ENCODE measurements at regions not wholly inside any gene's neighbourhood (a gene's known extent, or its start where the extent isn't known, plus 50 kb on each side); places are given as distances from the start of the nearest gene placed in this dataset.
"Not testable (repeated sequence)": the region's sequence is repeated elsewhere in the genome, so short reads cannot be mapped to it uniquely, and the experiment has no call there.

DNA sequence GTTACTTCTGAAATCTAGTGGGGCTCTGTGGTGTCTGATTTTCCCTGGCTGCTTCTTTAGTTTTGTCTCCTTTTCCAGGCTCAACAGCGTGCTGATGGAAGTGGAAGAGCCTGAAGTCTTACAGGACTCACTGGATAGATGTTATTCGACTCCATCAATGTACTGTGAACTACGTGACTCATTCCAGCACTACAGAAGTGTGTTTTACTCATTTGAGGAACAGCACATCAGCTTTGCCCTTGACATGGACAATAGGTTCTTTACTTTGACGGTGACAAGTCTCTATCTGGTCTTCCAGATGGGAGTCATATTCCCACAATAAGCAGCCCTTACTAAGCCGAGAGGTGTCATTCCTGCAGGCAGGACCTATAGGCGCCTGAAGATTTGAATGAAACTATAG, 51.1 kb downstream of the NBPF8 start:
- DNase-seq = not testable (repeated sequence)

DNA sequence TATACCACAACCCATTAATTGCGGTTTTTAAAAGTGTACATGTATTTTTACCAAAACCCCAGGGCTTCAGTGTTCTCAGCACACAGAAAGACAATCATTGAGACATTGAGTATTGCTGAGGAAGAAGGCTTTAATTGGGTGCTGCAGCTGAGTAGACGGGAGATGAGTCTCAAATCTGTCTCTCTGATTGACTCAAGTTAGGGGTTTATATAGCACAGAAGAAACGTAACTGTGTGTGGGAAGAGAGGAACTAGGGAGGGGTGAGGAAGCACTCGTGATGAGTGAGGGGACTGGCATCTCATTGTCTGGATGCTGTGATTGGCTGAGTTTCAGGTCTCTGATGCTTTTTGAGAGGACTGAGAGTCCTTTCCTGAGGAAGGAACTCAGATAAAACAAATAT, 62.8 kb downstream of the NBPF8 start:
- not testable (repeated sequence) for DNase-seq

DNA sequence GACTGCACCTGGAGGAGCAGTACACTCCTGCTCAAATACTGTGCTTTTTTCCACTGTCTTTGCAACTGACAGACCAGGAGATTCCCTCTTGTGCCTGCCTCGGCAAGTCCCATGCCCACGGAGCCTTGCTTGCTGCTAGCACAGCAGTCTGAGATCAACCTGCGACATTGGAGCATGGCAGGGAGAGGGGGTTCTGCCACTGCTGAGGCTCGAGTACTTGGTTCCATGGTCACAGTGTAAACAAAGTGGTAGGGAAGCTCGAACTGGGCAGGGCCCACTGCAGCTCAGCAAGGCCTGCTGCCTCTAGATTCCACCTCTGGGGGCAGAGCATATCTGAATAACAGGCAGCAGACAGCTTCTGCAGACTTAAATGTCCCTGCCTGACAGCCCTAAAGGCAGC, 63.6 kb downstream of the NBPF8 start:
- DNase-seq = not testable (repeated sequence)

DNA sequence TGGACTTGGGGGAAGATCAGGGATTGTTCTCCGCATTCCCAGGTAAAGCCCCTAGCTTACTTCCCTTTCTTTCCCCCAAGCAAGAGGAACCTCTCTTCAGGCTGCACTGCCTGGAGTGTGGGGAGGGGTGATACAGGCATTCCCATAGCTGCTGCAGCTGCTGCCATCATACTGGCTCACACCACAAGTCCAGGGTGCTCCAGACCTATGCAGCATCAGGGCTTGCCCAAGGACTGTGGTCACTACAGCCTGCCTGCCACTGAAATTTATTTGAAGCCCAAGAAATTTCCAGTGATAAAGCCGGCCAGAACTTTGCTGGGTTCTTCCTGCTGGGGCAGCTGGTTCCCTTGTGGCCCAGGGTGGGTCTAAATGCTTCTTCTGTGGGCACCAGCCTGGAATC, 72.7 kb downstream of the NBPF8 start:
- not testable (repeated sequence) for DNase-seq

DNA sequence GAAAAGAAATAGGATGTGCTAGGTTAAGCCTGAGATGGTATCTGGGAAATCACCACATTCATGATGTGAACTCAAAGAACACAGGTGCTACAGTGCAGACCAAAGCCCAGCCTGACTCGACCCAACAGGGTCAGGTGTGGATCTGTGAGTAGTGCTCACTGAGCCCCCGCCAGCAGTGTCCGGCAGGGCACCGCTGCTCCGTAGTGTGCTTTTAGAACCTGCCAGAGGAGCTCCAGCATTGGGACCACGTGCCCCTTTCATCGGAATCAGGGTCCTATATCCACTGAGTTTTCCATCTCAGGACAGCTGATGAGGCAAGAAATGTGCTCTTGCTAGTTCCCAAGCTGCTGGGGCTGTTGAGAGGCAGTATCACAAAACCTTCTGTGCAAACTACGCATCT, 74.4 kb downstream of the NBPF8 start:
- DNase-seq = not testable (repeated sequence)

DNA sequence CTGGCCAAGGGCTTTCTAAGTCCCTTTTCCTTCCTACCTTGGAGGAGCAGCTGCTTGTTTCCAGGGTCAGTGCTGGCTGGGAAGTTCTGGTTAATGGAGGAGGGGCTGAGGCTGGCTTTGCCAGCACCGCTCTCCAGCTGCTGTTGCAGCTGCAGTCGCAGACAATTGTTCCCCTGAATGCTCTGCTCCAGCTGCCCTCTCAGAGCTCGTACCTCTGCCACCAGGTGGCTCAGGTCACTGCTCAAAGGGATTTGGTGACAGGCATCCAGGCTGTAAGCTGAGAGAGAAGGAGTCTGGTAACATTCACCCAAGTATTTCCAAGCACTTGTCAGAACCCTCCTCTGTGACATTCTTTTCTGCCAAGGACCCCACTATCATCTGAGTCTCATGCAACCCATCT, 82.3 kb downstream of the NBPF8 start:
- DNase-seq = not testable (repeated sequence)

DNA sequence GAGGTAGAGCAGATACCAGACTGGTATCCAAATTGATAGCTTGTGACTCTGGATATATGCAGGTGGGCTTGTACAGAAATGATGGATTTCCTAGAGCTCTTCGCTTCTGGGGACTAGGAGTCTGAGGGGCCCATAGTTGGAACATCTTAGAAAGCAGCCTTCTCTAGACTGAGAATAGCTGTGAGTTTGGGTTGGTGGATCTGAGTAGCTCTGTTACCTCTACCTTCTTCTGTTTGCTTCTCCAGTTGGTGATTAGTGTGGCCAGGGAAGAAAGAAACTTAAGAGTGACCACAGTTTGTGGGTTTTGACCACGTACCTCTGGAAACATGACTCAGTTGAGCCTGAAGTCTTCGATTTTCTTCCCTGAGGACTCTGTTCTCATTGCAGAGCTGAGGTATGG, 88.4 kb downstream of the NBPF8 start:
- DNase-seq = not testable (repeated sequence)

DNA sequence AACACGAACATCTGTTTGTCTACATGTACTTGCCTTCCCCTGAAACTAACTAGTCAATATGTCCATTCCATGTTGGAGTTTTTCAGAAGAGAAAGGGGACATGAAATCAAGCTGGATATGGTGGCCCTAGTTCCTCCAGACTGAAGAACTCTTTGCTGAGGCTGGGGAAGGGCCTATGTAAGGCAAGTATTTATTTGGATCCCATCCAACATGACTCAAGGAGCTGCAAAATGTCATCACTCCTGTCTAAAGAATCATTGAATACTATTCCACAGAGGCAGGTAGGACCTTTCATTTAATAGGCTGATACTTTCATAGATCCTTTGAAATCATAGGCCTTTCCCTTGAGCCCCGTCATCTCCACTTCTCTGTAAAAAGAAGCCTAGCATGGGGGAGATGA, 91.5 kb downstream of the NBPF8 start:
- DNase-seq = not testable (repeated sequence)

DNA sequence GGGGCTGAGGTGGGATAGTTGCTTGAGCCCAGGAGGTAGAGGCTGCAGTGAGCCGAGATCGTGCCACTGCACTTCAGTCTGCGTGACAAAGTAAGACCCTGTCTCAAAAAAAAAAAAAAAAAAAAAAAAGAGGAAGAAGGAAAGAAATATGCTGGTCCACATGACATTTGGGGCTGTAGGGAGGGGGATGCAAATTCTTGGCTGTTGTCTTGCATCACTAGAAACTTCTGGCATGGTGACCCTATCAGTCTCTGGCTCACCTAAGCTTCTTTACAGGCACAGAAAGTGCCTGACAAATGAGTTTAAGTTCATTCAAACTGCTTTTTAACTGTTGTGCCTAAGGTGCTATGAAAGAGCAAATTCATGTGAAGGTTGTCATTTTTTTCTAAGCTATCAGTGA, 93.5 kb downstream of the NBPF8 start:
- not testable (repeated sequence) for DNase-seq

DNA sequence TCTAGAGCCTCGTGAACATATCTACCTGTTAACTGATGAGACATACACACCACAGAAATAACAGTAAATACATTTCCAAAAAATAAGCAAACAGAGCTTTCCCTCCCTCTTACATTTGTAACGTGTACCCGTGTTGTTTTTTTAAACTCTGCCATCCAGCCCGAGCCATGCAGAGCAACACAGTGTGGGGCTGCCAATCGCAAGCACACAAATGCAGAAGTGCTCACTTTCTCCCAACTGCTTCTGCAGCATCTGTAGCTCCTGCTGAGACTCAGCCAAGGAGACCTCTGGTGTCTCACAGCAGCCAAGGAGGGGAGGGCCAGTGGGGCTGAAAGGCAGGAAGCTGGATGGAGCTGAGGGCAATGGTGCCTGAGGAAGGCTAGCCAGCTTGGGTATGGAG, 94.4 kb downstream of the NBPF8 start:
- DNase-seq = not testable (repeated sequence)

DNA sequence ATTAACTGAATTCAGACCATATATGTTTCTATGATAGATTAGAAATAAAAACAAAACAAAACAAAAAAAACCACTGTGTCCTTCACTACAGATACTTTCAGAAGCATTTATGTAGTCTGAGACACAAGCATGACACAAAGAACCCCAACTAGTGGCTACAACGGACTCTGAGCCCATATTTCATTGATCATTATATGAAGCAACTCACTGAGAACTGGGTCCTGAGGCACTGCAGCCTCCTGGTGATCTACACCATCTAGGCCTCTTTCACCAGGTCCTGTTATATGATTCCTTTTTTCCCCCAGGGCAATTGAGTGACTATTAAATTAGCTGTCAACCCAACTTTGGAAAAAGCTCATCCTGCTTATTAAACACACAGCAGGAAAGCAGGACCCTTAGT, 98.3 kb downstream of the NBPF8 start:
- not testable (repeated sequence) for DNase-seq

DNA sequence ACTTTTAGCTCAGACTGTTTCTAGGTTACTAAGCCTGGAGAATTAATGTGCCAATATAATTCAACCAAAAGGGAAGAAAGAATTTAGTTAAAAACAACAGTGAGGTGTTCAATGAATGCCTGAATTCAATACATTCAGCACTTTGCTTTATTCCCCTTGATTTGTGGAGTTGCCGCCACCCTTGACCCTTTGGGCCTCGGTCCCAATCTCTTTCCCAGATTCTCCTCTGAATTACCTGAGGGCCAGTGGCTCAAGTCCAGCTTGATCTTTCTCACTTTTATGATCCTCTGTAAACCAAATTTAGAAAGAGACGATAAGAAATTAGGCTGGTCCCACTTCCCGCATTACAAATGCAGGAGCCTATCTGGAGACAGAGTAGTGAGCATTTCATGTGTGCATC, 98.7 kb downstream of the NBPF8 start:
- DNase-seq = not testable (repeated sequence)

DNA sequence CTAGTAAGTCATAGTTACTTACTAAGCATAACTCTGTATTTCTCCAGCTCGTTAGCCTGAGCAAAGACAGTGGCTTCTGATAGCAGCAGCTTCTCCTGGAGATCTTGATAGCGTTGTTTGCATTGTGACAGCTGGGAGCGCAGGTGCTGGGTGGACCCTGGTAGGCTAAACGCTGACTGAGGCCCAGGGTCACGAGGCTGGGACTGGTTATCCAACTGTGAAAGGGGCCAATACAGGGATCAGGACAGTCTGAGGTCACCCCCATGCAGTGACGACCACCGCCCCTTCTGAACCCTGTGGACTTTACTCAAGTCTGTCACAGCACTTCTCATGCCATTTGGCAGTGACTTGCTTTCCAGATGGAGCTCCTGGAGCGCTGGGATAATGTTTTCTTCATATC, 104.4 kb downstream of the NBPF8 start:
- DNase-seq = not testable (repeated sequence)

DNA sequence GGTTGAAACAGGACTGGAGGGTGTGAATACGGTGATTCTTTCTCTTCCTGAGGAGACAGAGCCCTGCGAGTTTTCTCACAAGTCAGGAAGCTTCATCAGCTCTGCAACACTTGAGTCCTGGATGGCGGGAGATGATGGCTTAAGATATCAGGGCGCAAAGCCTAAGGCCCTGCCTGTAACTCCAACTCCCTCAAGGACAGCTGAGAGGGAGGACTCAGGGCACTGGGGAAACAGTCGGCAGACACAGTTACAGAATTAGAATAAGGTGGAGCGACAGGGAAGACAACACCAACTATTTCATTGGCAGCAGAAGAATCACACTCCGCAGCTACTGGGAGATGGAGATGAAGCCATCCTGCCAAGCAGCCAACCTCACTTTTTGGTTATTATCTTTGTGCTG, 109.6 kb downstream of the NBPF8 start:
- not testable (repeated sequence) for DNase-seq

DNA sequence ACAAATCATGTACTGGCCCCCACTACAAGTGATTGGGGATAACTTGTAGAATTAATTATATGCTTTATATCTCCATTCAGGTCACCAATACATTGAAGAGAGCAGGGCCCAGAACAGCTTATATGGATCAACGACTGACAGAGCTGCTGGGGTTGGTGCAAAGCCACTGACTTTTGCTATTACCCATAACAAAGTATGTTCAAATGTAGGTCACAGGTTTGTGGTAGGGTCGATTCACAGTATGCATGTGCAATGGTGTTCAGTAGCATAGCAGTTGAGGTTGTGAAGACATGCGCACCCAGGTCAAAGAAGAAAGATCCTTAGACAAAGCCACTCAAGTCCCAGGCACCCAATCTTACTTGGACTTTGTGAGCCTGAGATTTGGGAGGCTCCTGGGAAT, 110.6 kb downstream of the NBPF8 start:
- not testable (repeated sequence) for DNase-seq

DNA sequence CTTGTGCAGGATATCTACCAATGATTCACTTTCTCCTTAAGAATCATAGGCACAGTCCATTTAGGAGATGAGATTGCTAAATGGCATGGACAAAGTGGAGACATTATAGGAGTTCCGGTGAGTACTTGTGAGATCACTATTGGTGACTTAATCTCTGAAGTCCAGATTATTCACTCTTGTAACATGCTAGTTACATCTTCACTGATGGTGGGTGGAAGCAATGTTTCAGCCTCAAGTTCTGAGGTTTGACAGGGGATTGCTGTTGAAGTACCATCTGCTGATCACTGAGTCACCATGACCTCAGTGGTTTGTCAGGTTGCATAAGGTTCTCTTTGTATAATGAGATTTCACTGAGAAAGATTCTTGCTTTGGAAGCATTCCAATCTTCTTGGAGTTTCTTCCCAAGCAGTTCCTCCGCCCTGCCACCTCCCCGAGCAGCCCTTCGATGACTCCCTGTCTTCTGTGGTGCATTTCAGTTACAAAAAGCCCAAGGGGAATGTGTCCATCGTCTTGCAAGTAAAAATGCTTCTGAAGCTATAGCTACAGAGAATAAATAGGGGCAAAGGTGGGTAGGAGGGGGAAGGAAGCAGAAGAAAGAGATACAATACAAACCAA, 114.7 kb downstream of the NBPF8 start:
- not testable (repeated sequence) for DNase-seq

DNA sequence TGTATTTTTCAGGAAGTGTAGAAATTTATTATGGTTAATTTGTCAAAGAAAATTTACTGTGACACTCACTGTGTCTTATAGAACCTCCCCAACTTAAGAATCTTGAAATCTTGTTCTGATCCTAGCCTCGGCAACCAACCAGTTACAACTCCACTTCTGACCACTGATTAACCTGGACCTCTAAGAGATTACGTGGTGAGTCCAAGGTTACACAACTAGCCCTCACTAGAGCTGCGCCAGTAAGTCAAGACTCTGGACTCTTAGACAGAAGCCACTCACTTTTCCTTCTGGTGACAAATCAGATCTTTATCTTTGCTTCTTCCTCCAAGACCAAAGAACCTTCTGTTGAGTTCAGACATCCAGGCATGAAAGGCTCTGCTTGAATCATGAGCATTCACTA, 116.6 kb downstream of the NBPF8 start:
- DNase-seq = not testable (repeated sequence)

DNA sequence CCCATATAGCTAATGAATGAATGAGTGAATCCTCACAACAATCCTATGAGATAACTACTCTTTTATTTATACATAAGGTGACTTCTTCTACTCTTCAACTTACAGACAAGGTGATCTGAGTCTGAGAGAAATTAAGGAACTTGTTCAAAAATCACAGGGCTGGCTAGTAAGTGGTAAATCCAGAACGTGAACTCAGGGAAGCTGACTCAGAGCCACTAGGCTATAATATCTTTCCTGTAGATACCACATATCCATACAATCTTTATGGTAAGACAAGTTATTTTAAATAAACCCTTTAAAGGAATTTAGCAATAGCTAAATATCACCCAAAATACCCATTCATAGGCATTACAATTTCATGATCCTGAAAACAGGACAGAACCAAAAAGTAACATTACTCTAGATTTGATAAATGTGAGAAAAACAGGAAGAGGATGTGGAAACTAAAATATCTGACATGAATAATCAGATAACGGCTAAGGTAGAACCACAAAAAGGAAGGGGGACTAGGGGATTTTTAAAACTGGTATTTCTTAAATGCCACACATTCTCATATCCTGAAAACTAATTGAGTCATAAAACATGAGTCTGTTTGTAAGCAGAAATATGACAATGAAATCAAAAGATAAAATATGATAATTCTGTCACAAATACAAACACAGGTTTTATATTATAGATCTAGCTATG, 119.7 kb downstream of the NBPF8 start:
- not testable (repeated sequence) for DNase-seq

DNA sequence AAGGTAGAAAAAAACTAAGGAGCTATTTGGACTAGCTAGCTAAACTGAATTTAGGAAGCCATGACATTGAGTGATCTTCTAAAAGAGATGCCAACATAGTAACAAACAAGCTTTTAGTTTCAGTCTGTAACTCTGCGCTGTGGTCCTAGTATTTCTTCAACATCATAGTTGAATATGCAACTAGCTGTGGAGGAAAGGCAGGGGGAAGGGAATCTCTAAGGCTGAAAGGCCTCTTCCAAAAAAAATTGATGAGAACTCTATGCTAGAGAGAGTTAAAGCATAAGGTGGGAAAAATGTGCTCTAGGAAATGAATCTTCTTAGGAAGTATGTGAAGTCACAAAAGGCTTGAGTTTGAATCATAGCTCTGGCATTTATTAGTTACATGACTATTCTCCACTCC, 120.2 kb downstream of the NBPF8 start:
- DNase-seq = not testable (repeated sequence)

DNA sequence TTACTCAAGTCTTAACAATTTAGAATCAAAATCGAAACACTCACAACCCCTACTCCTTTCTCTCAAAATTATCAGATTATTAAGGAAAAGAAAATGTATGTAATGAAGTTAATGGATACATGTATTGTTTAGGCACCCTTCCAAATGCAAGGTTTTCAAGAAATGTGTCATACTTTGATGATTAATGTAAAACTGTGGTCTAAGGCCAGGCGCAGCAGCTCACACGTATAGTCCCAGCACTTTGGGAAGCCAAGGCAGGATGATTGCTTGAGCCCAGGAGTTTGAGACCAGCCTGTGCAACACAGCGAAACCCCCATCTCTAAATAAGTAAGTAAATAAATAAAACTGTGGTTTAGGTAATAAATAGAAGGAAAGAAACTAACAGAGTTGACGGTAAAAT, 126.6 kb downstream of the NBPF8 start:
- not testable (repeated sequence) for DNase-seq

DNA sequence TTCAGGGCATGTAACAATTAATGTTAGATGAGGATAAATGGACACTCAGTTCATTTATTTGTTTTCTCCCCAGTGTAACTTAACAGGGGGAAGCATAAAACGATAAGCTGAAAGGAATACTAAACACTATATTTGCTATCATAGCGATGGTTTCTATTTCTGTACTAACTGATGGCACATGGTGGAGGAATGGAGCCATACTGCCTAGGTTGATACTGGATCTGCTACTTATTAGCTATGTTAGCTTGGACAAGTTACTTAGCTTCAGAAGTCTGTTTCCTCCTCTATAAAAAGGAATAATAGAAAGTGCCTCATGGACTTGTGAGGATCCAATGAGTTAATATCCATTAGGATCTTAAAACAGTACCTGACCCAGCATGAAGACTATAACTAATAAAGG, 127.5 kb downstream of the NBPF8 start:
- not testable (repeated sequence) for DNase-seq

DNA sequence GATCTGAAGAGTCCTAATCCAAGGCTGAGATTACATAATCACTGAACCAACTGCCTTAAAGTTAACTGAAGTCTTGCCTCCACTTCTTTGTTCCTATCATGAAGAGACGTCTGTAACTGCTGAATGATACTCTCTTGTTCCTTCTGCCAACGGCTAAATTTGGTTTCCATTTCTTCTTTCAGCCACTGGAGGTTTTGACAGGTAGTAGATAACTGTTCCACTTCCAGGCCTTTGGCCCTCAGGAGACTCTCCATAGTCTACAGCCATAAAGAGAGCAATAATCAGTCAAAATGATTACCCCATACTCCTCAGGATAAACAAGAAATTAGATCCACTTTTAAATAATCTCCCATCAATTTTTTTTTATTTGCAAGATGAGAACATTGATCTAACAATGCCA, 128.1 kb downstream of the NBPF8 start:
- DNase-seq = not testable (repeated sequence)

DNA sequence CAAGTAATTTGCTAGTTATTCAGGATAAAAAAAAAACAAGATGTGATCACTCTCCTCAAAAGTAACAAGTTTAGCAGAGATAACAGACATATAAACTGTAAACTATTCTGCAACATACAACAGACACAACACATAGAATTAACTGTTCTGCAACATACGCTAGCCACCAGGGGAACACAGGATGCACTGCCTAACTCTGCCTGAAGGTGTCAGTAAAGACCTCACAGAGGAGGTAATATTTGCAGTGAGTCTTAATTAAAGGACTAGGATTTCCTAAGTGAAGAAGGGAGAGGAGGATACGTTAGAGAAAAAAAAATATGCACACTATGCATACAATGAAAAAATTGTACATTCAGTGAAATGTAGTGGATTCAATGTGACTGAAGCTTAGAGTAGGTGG, 129.6 kb downstream of the NBPF8 start:
- not testable (repeated sequence) for DNase-seq

DNA sequence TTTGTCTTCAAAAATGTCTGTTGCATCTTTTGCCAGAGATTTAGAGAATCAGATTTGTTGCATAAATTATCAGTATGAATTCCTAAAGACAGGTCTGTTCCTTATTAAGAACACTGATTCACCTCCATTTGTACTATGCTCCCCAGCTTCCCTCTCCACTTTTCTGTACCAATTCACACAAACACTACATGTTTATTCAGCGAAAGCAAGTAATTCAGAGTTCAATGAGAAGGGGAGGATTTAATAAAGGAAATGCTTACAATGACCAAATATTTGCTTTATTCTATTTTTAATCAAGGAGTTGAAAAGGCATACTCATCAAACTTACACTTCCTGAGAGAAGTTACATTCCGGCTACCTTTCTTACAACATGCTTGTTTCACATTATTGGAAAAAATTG, 135.5 kb downstream of the NBPF8 start:
- DNase-seq = not testable (repeated sequence)

DNA sequence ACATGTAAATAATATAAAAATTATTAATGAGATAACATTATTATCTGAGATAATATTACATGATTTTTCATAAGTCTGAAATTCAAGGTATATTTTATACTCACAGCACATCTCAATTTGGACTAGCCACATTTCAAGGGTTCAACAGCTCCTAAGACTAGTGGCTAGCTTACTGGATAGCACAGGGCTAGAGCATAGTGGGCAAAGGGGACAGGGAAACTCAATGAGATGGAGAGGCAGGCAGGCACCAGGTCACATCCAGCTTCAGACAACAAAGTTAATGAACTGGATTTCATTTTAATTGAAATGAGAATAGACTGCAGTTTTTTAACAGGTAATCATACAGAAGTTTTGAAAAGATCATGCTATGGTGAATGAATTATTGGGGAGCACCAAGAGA, 137.4 kb downstream of the NBPF8 start:
- DNase-seq = not testable (repeated sequence)
